ENCODE measurements at regions not wholly inside any gene's neighbourhood (a gene's known extent, or its start where the extent isn't known, plus 50 kb on each side); places are given as distances from the start of the nearest gene placed in this dataset.

GRCh38 chr10:78393094-78393493, 359.4 kb downstream of the RPS24 start:
- Histone ChIP-seq H3K9me3 (ENCODE audit: low read depth, low read length, poor library complexity, severe bottlenecking) (no peaks in the 10 kb centered on the region), H3K36me3 (ENCODE audit: insufficient read depth, low read length, poor library complexity, severe bottlenecking) (no peaks in the 10 kb centered on the region), H3K4me3 (ENCODE audit: low read depth, low read length, poor library complexity, severe bottlenecking) (no peak overlapping the region), H3K4me1 (ENCODE audit: insufficient read depth, low read length, poor library complexity, severe bottlenecking) (no peaks in the 10 kb centered on the region), H3K27ac (ENCODE audit: low read depth, low read length, poor library complexity, severe bottlenecking) (no peak overlapping the region), H3K27me3 (replicated peaks; ENCODE audit: insufficient read depth, low read depth, low read length, poor library complexity) (no peaks in the 10 kb centered on the region)
- CTCF ChIA-PET: no interaction called here
- intact Hi-C loops (cut with micrococcal nuclease; ENCODE audit: unreplicated experiment): no loop called here
- no TSS peak for BruUV-seq (replicated peaks)
- TF ChIP-seq EZH2 (IDR thresholded peaks at IDR 0.05; ENCODE audit: borderline replicate concordance, low read depth, low read length, poor library complexity, severe bottlenecking) (no peak), CTCF (conservative IDR thresholded peaks at IDR 0.05; ENCODE audit: low read depth, low read length) (no peak)
- DNase-seq (ENCODE audit: low spot score): no peak
- POLR2A ChIA-PET (ENCODE audit: low non-redundant PET): no interaction called here

- DNase-seq (ENCODE audit: low spot score): no peak
- Histone ChIP-seq H3K9me3 (ENCODE audit: low read depth, low read length, poor library complexity, severe bottlenecking) (no peaks in the 10 kb centered on the region), H3K36me3 (ENCODE audit: insufficient read depth, low read length, poor library complexity, severe bottlenecking) (no peaks in the 10 kb centered on the region), H3K27me3 (replicated peaks; ENCODE audit: insufficient read depth, low read depth, low read length, poor library complexity) (no peaks in the 10 kb centered on the region), H3K4me3 (ENCODE audit: low read depth, low read length, poor library complexity, severe bottlenecking) (no peak overlapping the region), H3K27ac (ENCODE audit: low read depth, low read length, poor library complexity, severe bottlenecking) (no peak overlapping the region), H3K4me1 (ENCODE audit: insufficient read depth, low read length, poor library complexity, severe bottlenecking) (no peaks in the 10 kb centered on the region)
- no TSS peak for BruUV-seq (replicated peaks)
- ChIA-PET POLR2A (ENCODE audit: low non-redundant PET) (no interaction called here), CTCF (no interaction called here)
- intact Hi-C loops (cut with micrococcal nuclease; ENCODE audit: unreplicated experiment): no loop called here
- TF ChIP-seq EZH2 (IDR thresholded peaks at IDR 0.05; ENCODE audit: borderline replicate concordance, low read depth, low read length, poor library complexity, severe bottlenecking) (no peak), CTCF (conservative IDR thresholded peaks at IDR 0.05; ENCODE audit: low read depth, low read length) (no peak)
These were observed 360.4 kb downstream of the RPS24 start for GRCh38 chr10:78394047-78394446.

GRCh38 chr10:78395162-78395561, 361.5 kb downstream of the RPS24 start:
- BruUV-seq (replicated peaks): no TSS peak
- intact Hi-C loops (cut with micrococcal nuclease; ENCODE audit: unreplicated experiment): no loop called here
- Histone ChIP-seq H3K36me3 (ENCODE audit: insufficient read depth, low read length, poor library complexity, severe bottlenecking) (no peaks in the 10 kb centered on the region), H3K27me3 (replicated peaks; ENCODE audit: insufficient read depth, low read depth, low read length, poor library complexity) (no peaks in the 10 kb centered on the region), H3K27ac (ENCODE audit: low read depth, low read length, poor library complexity, severe bottlenecking) (no peak overlapping the region), H3K4me1 (ENCODE audit: insufficient read depth, low read length, poor library complexity, severe bottlenecking) (no peaks in the 10 kb centered on the region), H3K4me3 (ENCODE audit: low read depth, low read length, poor library complexity, severe bottlenecking) (no peak overlapping the region), H3K9me3 (ENCODE audit: low read depth, low read length, poor library complexity, severe bottlenecking) (no peaks in the 10 kb centered on the region)
- no peak for TF ChIP-seq EZH2 (IDR thresholded peaks at IDR 0.05; ENCODE audit: borderline replicate concordance, low read depth, low read length, poor library complexity, severe bottlenecking)
- no peak for TF ChIP-seq CTCF (conservative IDR thresholded peaks at IDR 0.05; ENCODE audit: low read depth, low read length)
- ChIA-PET CTCF (no interaction called here), POLR2A (ENCODE audit: low non-redundant PET) (no interaction called here)
- no peak for DNase-seq (ENCODE audit: low spot score)
